SK-N-SH (cell line): ENCODE measurements at regions not wholly inside any gene's neighbourhood (a gene's known extent, or its start where the extent isn't known, plus 50 kb on each side); places are given as distances from the start of the nearest gene placed in this dataset.

ENCODE experiments used
- CTCF ChIA-PET: fragments of 300-600, 350-600 bp; formaldehyde crosslinking; extraction: SDS; loops from one replicate; lab custom pipeline; 2021; lab: Yijun Ruan, JAX
- POLR2A ChIA-PET: fragments of 350-600 bp; sonication (Branson Sonifier 250); formaldehyde crosslinking; extraction: SDS; loops from one replicate; lab custom pipeline; 2020; ENCODE audit warnings: antibody characterized with exemption, inconsistent platforms; lab: Yijun Ruan, JAX
- DNase-seq: peaks from one replicate; pipeline ENCODE4 v3.0.0; 2012
- H2AFZ ChIP-seq: fragments of 200-600 bp; sonication (generic); 2 replicates; pipeline ENCODE4 v1.8.1; 2016; ENCODE audit warnings: antibody characterized with exemption, mild to moderate bottlenecking, low read depth
- H3F3A ChIP-seq: fragments of 200-600 bp; sonication (generic); replicated peaks from 2 replicates; pipeline ENCODE3; 2016; ENCODE audit warnings: antibody characterized with exemption, mild to moderate bottlenecking; ENCODE audit not compliant: insufficient read depth
- H3K27ac ChIP-seq, 2 experiments: fragments of 200-500 bp in 1 of 2; fragments of 200-600 bp in 1 of 2; sonication (Bioruptor generic) in 1 of 2; sonication (generic), shearing (Covaris generic) in 1 of 2; 2 replicates each; pipeline versions ENCODE4 v1.5.1 to v1.6.1; 2014 to 2016; ENCODE audit warnings: low read depth in 2 of 2, inconsistent platforms in 1 of 2, low read length in 1 of 2, mild to moderate bottlenecking in 1 of 2, mixed read lengths in 1 of 2
- H3K27me3 ChIP-seq: fragments of 200-600 bp; sonication (generic), shearing (Covaris generic); 2 replicates; pipeline ENCODE4 v1.6.1; 2016; ENCODE audit warnings: mixed run types; ENCODE audit not compliant: insufficient read depth
- H3K36me3 ChIP-seq, 2 experiments: fragments of 200-500 bp in 1 of 2; fragments of 200-600 bp in 1 of 2; sonication (Bioruptor generic) in 1 of 2; sonication (generic) in 1 of 2; replicated peaks in 1 of 2; 2 replicates each; pipeline versions ENCODE3 to v1.5.1; 2014 to 2016; ENCODE audit warnings: low read length in 1 of 2, mild to moderate bottlenecking in 1 of 2; ENCODE audit not compliant: insufficient read depth in 2 of 2, control insufficient read depth in 1 of 2
- H3K4me1 ChIP-seq, 2 experiments: fragments of 200-500 bp in 1 of 2; fragments of 200-600 bp in 1 of 2; sonication (Bioruptor generic) in 1 of 2; sonication (generic), shearing (Covaris generic) in 1 of 2; 2 replicates each; pipeline versions ENCODE4 v1.5.1 to v1.6.1; 2014 to 2016; ENCODE audit warnings: low read depth in 1 of 2, low read length in 1 of 2, mixed run types in 1 of 2; ENCODE audit not compliant: insufficient read depth in 2 of 2, control insufficient read depth in 1 of 2
- H3K4me2 ChIP-seq: fragments of 200-600 bp; sonication (generic), shearing (Covaris generic); 2 replicates; pipeline ENCODE4 v1.6.1; 2017; ENCODE audit warnings: mixed run types
- H3K4me3 ChIP-seq, 2 experiments: fragments of 200-500 bp in 1 of 2; fragments of 200-600 bp in 1 of 2; sonication (Bioruptor generic) in 1 of 2; sonication (generic), shearing (Covaris generic) in 1 of 2; 2 replicates each; pipeline versions ENCODE4 v1.5.1 to v1.8.1; 2014 to 2016; ENCODE audit warnings: low read depth in 2 of 2, inconsistent platforms in 1 of 2, low read length in 1 of 2, mild to moderate bottlenecking in 1 of 2, mixed read lengths in 1 of 2, moderate library complexity in 1 of 2
- H3K79me2 ChIP-seq: fragments of 200-600 bp; sonication (generic); 2 replicates; pipeline ENCODE4 v1.8.1; 2017; ENCODE audit warnings: mild to moderate bottlenecking; ENCODE audit not compliant: insufficient read depth
- H3K9ac ChIP-seq: fragments of 200-600 bp; sonication (generic); 2 replicates; pipeline ENCODE4 v1.6.1; 2017; ENCODE audit warnings: mixed run types
- H3K9me2 ChIP-seq: fragments of 200-600 bp; sonication (generic); 2 replicates; pipeline ENCODE4 v1.6.1; 2017; ENCODE audit warnings: mixed run types
- H3K9me3 ChIP-seq: fragments of 200-600 bp; sonication (generic); 2 replicates; pipeline ENCODE4 v1.6.1; 2017; ENCODE audit warnings: mixed run types, mild to moderate bottlenecking, moderate library complexity
- H4K20me1 ChIP-seq: fragments of 200-600 bp; sonication (generic); 2 replicates; pipeline ENCODE4 v1.6.1; 2017; ENCODE audit warnings: mild to moderate bottlenecking, mixed run types; ENCODE audit not compliant: insufficient read depth
- EP300 ChIP-seq, 2 experiments: IDR thresholded peaks; 2 replicates each; pipeline versions ENCODE4 v1.4.0 to v1.6.1; 2012; ENCODE audit warnings: borderline replicate concordance in 1 of 2, low read depth in 1 of 2, low read length in 1 of 2
- FOSL2 ChIP-seq: IDR thresholded peaks from 2 replicates; pipeline ENCODE4 v1.4.0; 2012; ENCODE audit warnings: low read depth, mild to moderate bottlenecking, moderate library complexity, borderline replicate concordance
- MEF2A ChIP-seq: IDR thresholded peaks from 2 replicates; pipeline ENCODE4 v1.4.0; 2012; ENCODE audit warnings: low read depth, borderline replicate concordance
- NFIC ChIP-seq: IDR thresholded peaks from 2 replicates; pipeline ENCODE4 v1.4.0; 2012; ENCODE audit warnings: borderline replicate concordance
- NRF1 ChIP-seq: IDR thresholded peaks from 2 replicates; pipeline ENCODE4 v1.6.1; 2012; ENCODE audit warnings: low read depth, mild to moderate bottlenecking, low read length
- POLR2AphosphoS5 ChIP-seq: IDR thresholded peaks from 2 replicates; pipeline ENCODE4 v1.6.1; 2012; ENCODE audit warnings: low read depth, low read length
- RFX5 ChIP-seq: IDR thresholded peaks from 2 replicates; pipeline ENCODE4 v1.6.1; 2012; ENCODE audit warnings: mild to moderate bottlenecking, improper control_type of control experiment, low read length
- SIN3A ChIP-seq: IDR thresholded peaks from 2 replicates; pipeline ENCODE4 v1.6.1; 2012; ENCODE audit warnings: low read depth, mild to moderate bottlenecking, low read length, moderate library complexity, borderline replicate concordance
- TCF12 ChIP-seq: IDR thresholded peaks from 2 replicates; pipeline ENCODE4 v1.4.0; 2012
- YY1 ChIP-seq: IDR thresholded peaks from 2 replicates; pipeline ENCODE4 v1.4.0; 2012; ENCODE audit warnings: low read depth, mild to moderate bottlenecking
- WGBS: methylation state at CpG from one replicate; pipeline ENCODE4 v1.1.6; 2017; ENCODE audit warnings: low lambda C conversion rate; 5-methylcytosine and 5-hydroxymethylcytosine counted together
- TF ChIP-seq, protein P1 (sequence below): IDR thresholded peaks from 2 replicates; pipeline ENCODE4; 2012
- TF ChIP-seq, protein P2 (sequence below): IDR thresholded peaks from 2 replicates; pipeline ENCODE4 v1.4.0; 2012; ENCODE audit warnings: low read depth
- TF ChIP-seq, protein P3 (sequence below): IDR thresholded peaks from 2 replicates; pipeline ENCODE4 v1.4.0; 2012; ENCODE audit warnings: low read depth, borderline replicate concordance
- TF ChIP-seq, protein P4 (sequence below): IDR thresholded peaks from 2 replicates; pipeline ENCODE4 v1.6.1; 2012; ENCODE audit warnings: mild to moderate bottlenecking, low read depth, low read length, moderate library complexity
- TF ChIP-seq, protein P5 (sequence below): fragments of 150-350 bp; IDR thresholded peaks from 2 replicates; pipeline ENCODE4 v1.6.1; 2016; ENCODE audit warnings: mild to moderate bottlenecking, low read depth, low read length

DNA sequence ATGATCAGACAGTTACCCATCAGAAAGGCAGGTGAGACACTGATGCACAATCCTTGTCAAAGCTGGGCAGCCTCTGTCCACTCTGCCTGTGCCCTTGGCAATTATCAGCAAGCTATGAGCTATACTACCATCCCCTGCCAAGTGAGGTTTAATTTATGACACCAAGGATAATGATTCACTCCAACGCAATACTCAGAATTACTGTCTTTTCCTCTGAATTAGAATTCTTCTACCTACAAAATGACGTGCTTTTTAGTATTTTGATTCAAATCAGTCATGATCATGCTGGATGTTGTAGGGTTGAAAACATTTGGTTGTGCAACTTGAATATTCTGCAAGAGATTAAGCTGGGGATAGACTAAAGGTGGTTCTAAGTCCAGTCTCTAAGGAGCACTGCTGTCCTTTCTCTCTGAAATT, 116.8 kb upstream of the SOX9 start:
- Histone ChIP-seq H3K27me3 (no peaks in the 10 kb centered on the region), H3K9ac (no peak overlapping the region), H4K20me1 (no peaks in the 10 kb centered on the region), H2AFZ (no peak overlapping the region), H3K9me3 (no peaks in the 10 kb centered on the region)
- POLR2A ChIA-PET, result no interaction called here
- TF ChIP-seq MEF2A (no peak), POLR2AphosphoS5 (no peak)
- TF ChIP-seq, protein P1, sequence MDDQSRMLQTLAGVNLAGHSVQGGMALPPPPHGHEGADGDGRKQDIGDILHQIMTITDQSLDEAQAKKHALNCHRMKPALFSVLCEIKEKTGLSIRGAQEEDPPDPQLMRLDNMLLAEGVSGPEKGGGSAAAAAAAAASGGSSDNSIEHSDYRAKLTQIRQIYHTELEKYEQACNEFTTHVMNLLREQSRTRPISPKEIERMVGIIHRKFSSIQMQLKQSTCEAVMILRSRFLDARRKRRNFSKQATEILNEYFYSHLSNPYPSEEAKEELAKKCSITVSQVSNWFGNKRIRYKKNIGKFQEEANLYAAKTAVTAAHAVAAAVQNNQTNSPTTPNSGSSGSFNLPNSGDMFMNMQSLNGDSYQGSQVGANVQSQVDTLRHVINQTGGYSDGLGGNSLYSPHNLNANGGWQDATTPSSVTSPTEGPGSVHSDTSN, result peak; percentile 35; the same call in 1 of the 2 replicates
- TF ChIP-seq, protein P2, sequence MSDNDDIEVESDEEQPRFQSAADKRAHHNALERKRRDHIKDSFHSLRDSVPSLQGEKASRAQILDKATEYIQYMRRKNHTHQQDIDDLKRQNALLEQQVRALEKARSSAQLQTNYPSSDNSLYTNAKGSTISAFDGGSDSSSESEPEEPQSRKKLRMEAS, result no peak
- TF ChIP-seq, all 33 proteins: peak for 1
- WGBS, result 28% methylated on average over 2 of the region's 2 CpGs
- DNase-seq, result no peak
- Histone ChIP-seq H3K4me3 (no peak overlapping the region), H3K4me2 (no peak overlapping the region), H3F3A (peaks cover 13% of the 10 kb centered on the region), H3K36me3 (no peaks in the 10 kb centered on the region), H3K9me2 (no peaks in the 10 kb centered on the region), H3K4me1 (peaks cover 14 to 18% of the 10 kb centered on the region in 2 experiments), H3K79me2 (no peaks in the 10 kb centered on the region), H3K27ac (no peak overlapping the region)
- CTCF ChIA-PET, result interaction anchor here (1.4 kb wide), 1 partner anchor 149 kb away, joined by 3 read pairs; no protein-coding TSS in a partner anchor

DNA sequence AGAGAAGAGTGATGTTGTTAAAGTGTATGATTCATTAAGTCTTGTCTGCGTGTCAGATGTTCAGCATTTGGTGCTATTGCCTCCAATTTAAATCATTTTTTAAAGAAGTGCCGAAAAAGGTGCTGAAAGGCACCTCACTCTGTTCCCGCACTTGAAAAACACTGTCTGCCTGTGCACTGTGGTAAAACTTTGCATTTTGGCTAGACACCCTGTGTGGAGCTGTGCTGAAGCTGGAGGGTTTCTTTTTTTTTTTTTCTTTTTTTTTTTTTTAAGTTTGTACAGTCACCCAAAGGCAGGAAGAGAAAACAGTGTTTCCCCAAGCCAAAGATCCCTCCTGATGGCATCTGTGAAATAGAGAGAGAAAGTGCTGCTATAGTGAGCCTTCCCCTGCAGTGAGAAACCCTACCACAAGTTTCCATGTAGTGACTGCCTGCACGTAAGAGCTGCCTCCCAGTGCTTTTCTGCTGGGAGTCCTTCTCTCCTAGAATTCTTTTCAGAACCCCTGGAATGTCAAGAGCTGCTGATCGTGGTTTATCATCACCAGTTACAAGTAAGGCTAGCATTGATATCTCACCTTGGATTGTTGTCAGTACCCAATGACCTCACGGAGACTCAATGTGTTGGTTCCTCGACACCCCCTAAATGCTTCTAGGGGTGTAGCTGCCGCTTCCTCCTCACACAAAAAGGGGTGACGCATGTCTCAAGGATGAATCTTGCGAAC, 116.0 kb upstream of the SOX9 start:
- peaks cover 15% of the 10 kb centered on the region for H3F3A ChIP-seq
- H3K9ac ChIP-seq, result no peak overlapping the region
- H3K4me2 ChIP-seq, result no peak overlapping the region
- H3K27ac ChIP-seq, result no peak overlapping the region
- TF ChIP-seq NRF1 (no peak), FOSL2 (no peak), EP300 (IDR thresholded peaks at IDR 0.05; ENCODE audit: borderline replicate concordance in 1 of 2, low read depth in 1 of 2, low read length in 1 of 2) (no peak), NFIC (no peak), SIN3A (no peak), RFX5 (no peak), YY1 (no peak), TCF12 (no peak)
- TF ChIP-seq, protein P1, result no peak
- TF ChIP-seq, protein P2, result no peak
- TF ChIP-seq, protein P3, sequence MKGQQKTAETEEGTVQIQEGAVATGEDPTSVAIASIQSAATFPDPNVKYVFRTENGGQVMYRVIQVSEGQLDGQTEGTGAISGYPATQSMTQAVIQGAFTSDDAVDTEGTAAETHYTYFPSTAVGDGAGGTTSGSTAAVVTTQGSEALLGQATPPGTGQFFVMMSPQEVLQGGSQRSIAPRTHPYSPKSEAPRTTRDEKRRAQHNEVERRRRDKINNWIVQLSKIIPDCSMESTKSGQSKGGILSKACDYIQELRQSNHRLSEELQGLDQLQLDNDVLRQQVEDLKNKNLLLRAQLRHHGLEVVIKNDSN, result no peak
- TF ChIP-seq, protein P4, sequence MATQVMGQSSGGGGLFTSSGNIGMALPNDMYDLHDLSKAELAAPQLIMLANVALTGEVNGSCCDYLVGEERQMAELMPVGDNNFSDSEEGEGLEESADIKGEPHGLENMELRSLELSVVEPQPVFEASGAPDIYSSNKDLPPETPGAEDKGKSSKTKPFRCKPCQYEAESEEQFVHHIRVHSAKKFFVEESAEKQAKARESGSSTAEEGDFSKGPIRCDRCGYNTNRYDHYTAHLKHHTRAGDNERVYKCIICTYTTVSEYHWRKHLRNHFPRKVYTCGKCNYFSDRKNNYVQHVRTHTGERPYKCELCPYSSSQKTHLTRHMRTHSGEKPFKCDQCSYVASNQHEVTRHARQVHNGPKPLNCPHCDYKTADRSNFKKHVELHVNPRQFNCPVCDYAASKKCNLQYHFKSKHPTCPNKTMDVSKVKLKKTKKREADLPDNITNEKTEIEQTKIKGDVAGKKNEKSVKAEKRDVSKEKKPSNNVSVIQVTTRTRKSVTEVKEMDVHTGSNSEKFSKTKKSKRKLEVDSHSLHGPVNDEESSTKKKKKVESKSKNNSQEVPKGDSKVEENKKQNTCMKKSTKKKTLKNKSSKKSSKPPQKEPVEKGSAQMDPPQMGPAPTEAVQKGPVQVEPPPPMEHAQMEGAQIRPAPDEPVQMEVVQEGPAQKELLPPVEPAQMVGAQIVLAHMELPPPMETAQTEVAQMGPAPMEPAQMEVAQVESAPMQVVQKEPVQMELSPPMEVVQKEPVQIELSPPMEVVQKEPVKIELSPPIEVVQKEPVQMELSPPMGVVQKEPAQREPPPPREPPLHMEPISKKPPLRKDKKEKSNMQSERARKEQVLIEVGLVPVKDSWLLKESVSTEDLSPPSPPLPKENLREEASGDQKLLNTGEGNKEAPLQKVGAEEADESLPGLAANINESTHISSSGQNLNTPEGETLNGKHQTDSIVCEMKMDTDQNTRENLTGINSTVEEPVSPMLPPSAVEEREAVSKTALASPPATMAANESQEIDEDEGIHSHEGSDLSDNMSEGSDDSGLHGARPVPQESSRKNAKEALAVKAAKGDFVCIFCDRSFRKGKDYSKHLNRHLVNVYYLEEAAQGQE, result no peak
- TF ChIP-seq, protein P5, sequence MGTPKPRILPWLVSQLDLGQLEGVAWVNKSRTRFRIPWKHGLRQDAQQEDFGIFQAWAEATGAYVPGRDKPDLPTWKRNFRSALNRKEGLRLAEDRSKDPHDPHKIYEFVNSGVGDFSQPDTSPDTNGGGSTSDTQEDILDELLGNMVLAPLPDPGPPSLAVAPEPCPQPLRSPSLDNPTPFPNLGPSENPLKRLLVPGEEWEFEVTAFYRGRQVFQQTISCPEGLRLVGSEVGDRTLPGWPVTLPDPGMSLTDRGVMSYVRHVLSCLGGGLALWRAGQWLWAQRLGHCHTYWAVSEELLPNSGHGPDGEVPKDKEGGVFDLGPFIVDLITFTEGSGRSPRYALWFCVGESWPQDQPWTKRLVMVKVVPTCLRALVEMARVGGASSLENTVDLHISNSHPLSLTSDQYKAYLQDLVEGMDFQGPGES, result no peak
- no peaks in the 10 kb centered on the region for H3K27me3 ChIP-seq
- H4K20me1 ChIP-seq, result no peaks in the 10 kb centered on the region
- ChIA-PET POLR2A (no interaction called here), CTCF (interaction anchor here (1.4 kb wide), 1 partner anchor 150 kb away, joined by 3 read pairs; no protein-coding TSS in a partner anchor)
- H3K4me1 ChIP-seq, result peaks cover 15 to 19% of the 10 kb centered on the region in 2 experiments
- no peaks in the 10 kb centered on the region for H3K79me2 ChIP-seq
- no peak overlapping the region for H2AFZ ChIP-seq
- H3K9me3 ChIP-seq, result no peaks in the 10 kb centered on the region
- no peaks in the 10 kb centered on the region for H3K36me3 ChIP-seq
- DNase-seq, result no peak
- H3K9me2 ChIP-seq, result no peaks in the 10 kb centered on the region
- 84% methylated on average over 10 of the region's 10 CpGs for WGBS
- H3K4me3 ChIP-seq, result no peak overlapping the region
